Cardiac muscle cell (in vitro differentiated cells and primary cell): ENCODE measurements at regions not wholly inside any gene's neighbourhood (a gene's known extent, or its start where the extent isn't known, plus 50 kb on each side); places are given as distances from the start of the nearest gene placed in this dataset.

Experiments used
- DNase-seq, 2 donors: peaks; one replicate each; pipeline versions ENCODE4 v3.0.0 to v3.0.0-alpha.2; 2010 to 2017; ENCODE audit warnings: low read depth in 1 of 2, low spot score in 1 of 2
- H3K27ac ChIP-seq: fragments of 200-600 bp; sonication (generic); 2 replicates; pipeline ENCODE4 v1.5.1; 2016
- H3K27me3 ChIP-seq: fragments of 200-600 bp; sonication (generic); 2 replicates; pipeline ENCODE4 v1.6.0; 2016; ENCODE audit warnings: control low read depth
- H3K36me3 ChIP-seq: fragments of 200-600 bp; sonication (generic); 2 replicates; pipeline ENCODE4 v1.5.1; 2016; ENCODE audit warnings: control low read depth
- H3K4me1 ChIP-seq: fragments of 200-600 bp; sonication (generic); 2 replicates; pipeline ENCODE4 v1.8.1; 2017; ENCODE audit warnings: low read depth, mild to moderate bottlenecking, mixed run types
- H3K4me3 ChIP-seq: fragments of 200-600 bp; sonication (generic); 2 replicates; pipeline ENCODE4 v1.5.1; 2016; ENCODE audit warnings: mild to moderate bottlenecking
- H3K9me3 ChIP-seq: fragments of 200-600 bp; sonication (generic); 2 replicates; pipeline ENCODE4 v1.5.1; 2017; ENCODE audit warnings: low read depth, mild to moderate bottlenecking, control low read depth
- CTCF ChIP-seq: IDR thresholded peaks from 2 replicates; pipeline ENCODE4 v1.5.1; 2012; ENCODE audit warnings: low read depth, mild to moderate bottlenecking, low read length

- Histone ChIP-seq H3K36me3 (no peaks in the 10 kb centered on the region), H3K4me1 (no peaks in the 10 kb centered on the region), H3K4me3 (no peak overlapping the region), H3K27me3 (no peaks in the 10 kb centered on the region), H3K9me3 (no peaks in the 10 kb centered on the region), H3K27ac (no peak overlapping the region)
- no peak for TF ChIP-seq CTCF
- no peak for DNase-seq
These were observed 764.8 kb upstream of the FAT3 start for GRCh38 chr11:91459840-91460239.

- Histone ChIP-seq H3K27me3 (no peaks in the 10 kb centered on the region), H3K36me3 (no peaks in the 10 kb centered on the region), H3K27ac (no peak overlapping the region), H3K9me3 (no peaks in the 10 kb centered on the region), H3K4me1 (no peaks in the 10 kb centered on the region), H3K4me3 (no peak overlapping the region)
- TF ChIP-seq CTCF = no peak
- no peak for DNase-seq
These were observed 778.4 kb upstream of the FAT3 start for GRCh38 chr11:91446267-91446666.

- H3K4me3 ChIP-seq = no peak overlapping the region
- no peak overlapping the region for H3K27ac ChIP-seq
- H3K9me3 ChIP-seq = no peaks in the 10 kb centered on the region
- no peak for DNase-seq
- no peaks in the 10 kb centered on the region for H3K27me3 ChIP-seq
- no peaks in the 10 kb centered on the region for H3K36me3 ChIP-seq
- TF ChIP-seq CTCF = no peak
- H3K4me1 ChIP-seq = no peaks in the 10 kb centered on the region
These were observed 788.8 kb upstream of the FAT3 start for GRCh38 chr11:91435694-91436395.

- Histone ChIP-seq H3K4me3 (no peak overlapping the region), H3K27me3 (no peaks in the 10 kb centered on the region), H3K4me1 (no peaks in the 10 kb centered on the region), H3K9me3 (no peaks in the 10 kb centered on the region), H3K27ac (no peak overlapping the region), H3K36me3 (no peaks in the 10 kb centered on the region)
- TF ChIP-seq CTCF = no peak
- no peak for DNase-seq
These were observed 791.2 kb upstream of the FAT3 start for GRCh38 chr11:91433284-91434010.

- no peaks in the 10 kb centered on the region for H3K36me3 ChIP-seq
- no peak for TF ChIP-seq CTCF
- H3K27me3 ChIP-seq = no peaks in the 10 kb centered on the region
- no peaks in the 10 kb centered on the region for H3K9me3 ChIP-seq
- no peak overlapping the region for H3K4me3 ChIP-seq
- no peaks in the 10 kb centered on the region for H3K4me1 ChIP-seq
- DNase-seq = no peak
- no peak overlapping the region for H3K27ac ChIP-seq
These were observed 803.0 kb upstream of the FAT3 start for GRCh38 chr11:91421641-91422040.
